ENCODE measurements at regions not wholly inside any gene's neighbourhood (a gene's known extent, or its start where the extent isn't known, plus 50 kb on each side); places are given as distances from the start of the nearest gene placed in this dataset.

DNA sequence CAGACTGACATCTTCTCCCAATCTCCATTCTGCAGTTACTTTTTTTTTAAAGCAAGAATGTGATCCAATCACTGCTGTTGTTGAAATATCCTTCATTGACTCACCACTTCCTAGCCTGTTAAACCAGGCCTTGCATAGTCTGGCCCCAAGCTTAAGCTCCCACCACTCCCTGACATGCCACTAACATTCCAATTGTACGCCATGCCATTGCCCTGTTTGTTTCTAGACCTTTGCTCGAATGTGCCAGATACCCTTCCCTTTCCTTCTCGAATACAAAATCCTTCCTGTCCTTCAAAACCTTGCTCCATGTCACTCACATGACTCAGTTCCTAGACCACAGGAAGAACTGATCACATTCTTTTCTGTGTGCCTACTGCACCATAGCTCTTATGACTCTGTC lies 224.2 kb downstream of the CYRIA start:
- Histone ChIP-seq H3K9me3 (no peaks in the 10 kb centered on the region), H3K4me3 (no peak overlapping the region), H3K27ac (no peak overlapping the region), H3K36me3 (no peaks in the 10 kb centered on the region), H3K4me1 (ENCODE audit: control insufficient read depth in 1 of 2, low read depth in 2 of 2) (no peaks in the 10 kb centered on the region), H3K27me3 (replicated peaks; ENCODE audit: insufficient read depth) (no peaks in the 10 kb centered on the region)
- TF ChIP-seq, protein P1, sequence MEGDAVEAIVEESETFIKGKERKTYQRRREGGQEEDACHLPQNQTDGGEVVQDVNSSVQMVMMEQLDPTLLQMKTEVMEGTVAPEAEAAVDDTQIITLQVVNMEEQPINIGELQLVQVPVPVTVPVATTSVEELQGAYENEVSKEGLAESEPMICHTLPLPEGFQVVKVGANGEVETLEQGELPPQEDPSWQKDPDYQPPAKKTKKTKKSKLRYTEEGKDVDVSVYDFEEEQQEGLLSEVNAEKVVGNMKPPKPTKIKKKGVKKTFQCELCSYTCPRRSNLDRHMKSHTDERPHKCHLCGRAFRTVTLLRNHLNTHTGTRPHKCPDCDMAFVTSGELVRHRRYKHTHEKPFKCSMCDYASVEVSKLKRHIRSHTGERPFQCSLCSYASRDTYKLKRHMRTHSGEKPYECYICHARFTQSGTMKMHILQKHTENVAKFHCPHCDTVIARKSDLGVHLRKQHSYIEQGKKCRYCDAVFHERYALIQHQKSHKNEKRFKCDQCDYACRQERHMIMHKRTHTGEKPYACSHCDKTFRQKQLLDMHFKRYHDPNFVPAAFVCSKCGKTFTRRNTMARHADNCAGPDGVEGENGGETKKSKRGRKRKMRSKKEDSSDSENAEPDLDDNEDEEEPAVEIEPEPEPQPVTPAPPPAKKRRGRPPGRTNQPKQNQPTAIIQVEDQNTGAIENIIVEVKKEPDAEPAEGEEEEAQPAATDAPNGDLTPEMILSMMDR (IDR thresholded peaks at IDR 0.05) = no peak
- ATAC-seq (ENCODE audit: insufficient number of reproducible peaks, low FRiP score, low read depth) (no peak), DNase-seq (ENCODE audit: low spot score) (no peak)

DNA sequence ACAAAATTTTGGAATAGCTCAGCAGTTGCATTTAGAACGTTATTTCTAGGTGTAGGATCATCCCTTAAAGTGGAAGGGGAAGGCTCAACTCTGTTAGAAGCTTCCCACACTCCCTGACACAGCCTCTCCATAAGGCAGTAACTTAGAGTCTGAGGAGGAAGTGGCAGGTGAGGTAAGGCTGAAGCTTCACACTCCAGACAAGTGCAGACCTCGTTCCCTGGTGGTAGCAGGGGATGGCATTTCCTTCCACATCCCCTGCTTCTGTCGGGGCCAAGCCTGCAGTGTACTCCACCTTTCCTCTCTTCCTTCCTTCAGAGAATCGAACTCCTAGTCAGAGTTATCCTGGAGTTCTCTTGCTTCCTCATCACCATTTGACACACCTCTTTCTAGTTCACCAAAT lies 224.7 kb downstream of the CYRIA start:
- Histone ChIP-seq H3K36me3 (no peaks in the 10 kb centered on the region), H3K4me3 (no peak overlapping the region), H3K27ac (no peak overlapping the region), H3K4me1 (ENCODE audit: control insufficient read depth in 1 of 2, low read depth in 2 of 2) (no peaks in the 10 kb centered on the region), H3K27me3 (replicated peaks; ENCODE audit: insufficient read depth) (no peaks in the 10 kb centered on the region), H3K9me3 (no peaks in the 10 kb centered on the region)
- DNase-seq (ENCODE audit: low spot score) = no peak
- no peak for ATAC-seq (ENCODE audit: insufficient number of reproducible peaks, low FRiP score, low read depth)
- TF ChIP-seq, protein P1 (IDR thresholded peaks at IDR 0.05) = no peak

DNA sequence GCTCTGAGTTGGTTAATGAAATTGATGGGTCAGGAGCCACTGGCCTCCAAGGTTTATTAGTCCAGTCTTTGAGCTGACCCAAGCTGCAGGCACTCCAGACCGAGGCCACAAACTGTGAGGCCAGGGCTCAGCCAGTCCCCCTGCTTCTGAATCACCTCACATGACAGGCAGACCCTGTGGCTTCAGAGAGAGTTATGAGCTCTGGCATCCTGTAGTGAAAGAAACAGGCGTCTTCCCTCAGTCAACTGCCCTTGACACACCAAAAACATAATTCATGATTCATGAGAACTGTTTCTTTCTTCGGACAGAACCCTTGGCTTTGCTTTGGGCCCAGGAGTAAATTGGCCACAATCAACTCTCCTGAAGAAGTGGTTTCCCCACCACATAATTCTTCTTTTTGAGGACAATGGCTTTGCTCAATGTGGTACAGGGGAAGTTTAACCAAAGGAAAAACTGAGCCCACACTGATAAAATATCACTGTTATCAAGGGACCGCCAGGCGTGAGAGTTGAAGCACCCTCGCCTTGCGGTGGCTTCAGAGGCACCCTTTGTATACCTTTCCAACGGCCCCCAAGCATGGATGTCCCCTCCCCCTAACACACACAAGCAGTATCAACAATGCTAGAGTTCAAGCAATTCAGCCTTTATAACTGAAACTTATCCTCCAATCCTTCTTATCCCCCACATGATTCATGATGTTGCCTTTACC lies 226.9 kb downstream of the CYRIA start:
- Histone ChIP-seq H3K4me3 (no peak overlapping the region), H3K4me1 (ENCODE audit: control insufficient read depth in 1 of 2, low read depth in 2 of 2) (no peaks in the 10 kb centered on the region), H3K27ac (no peak overlapping the region), H3K27me3 (replicated peaks; ENCODE audit: insufficient read depth) (no peaks in the 10 kb centered on the region), H3K9me3 (no peaks in the 10 kb centered on the region), H3K36me3 (no peaks in the 10 kb centered on the region)
- ATAC-seq (ENCODE audit: insufficient number of reproducible peaks, low FRiP score, low read depth) (no peak), DNase-seq (ENCODE audit: low spot score) (no peak)
- TF ChIP-seq, protein P1 (IDR thresholded peaks at IDR 0.05) = no peak

DNA sequence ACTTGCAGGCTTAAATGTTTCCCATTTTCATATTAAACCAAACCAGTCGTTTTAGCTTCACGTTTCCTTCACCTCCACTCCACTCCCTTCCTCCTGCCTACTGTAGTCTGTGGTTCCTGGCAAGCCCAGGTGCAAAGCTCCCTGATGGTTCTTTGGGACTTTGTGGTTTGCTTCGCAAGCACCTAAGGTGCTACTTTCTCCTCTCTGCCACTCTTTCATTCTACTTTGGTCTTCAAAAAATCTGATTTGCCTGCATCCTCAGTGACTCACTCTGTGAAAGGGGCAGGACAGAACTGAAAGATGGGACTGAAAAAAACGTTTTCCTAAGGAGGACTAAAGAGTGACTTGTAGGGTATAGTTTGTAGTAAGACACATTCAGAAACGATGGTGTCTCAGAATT lies 228.4 kb downstream of the CYRIA start:
- Histone ChIP-seq H3K27me3 (replicated peaks; ENCODE audit: insufficient read depth) (no peaks in the 10 kb centered on the region), H3K36me3 (no peaks in the 10 kb centered on the region)
- ATAC-seq (ENCODE audit: insufficient number of reproducible peaks, low FRiP score, low read depth) = no peak

DNA sequence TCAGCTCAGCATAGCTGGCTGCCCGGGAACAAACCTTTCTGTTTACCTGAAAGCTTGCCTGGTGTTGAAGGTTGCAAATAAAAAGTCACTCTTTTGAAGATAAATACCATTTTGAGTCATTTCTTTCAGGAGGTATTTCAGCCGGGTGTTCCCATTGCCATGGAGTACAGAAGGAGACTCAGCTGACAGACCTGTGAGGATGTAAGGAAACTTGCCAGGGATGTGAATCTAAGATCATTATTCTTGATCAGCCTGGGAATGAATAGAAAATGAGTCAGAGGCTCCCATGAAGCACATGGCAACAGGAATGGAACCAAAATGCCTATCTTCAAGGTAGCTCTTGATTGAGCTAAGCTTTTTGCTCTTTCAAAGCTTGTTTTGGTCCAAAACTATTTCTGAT lies 231.2 kb downstream of the CYRIA start:
- Histone ChIP-seq H3K9me3 (no peaks in the 10 kb centered on the region), H3K27ac (no peak overlapping the region), H3K4me3 (no peak overlapping the region), H3K4me1 (ENCODE audit: control insufficient read depth in 1 of 2, low read depth in 2 of 2) (no peaks in the 10 kb centered on the region), H3K27me3 (replicated peaks; ENCODE audit: insufficient read depth) (no peaks in the 10 kb centered on the region), H3K36me3 (no peaks in the 10 kb centered on the region)
- DNase-seq (ENCODE audit: low spot score) (no peak), ATAC-seq (ENCODE audit: insufficient number of reproducible peaks, low FRiP score, low read depth) (no peak)
- TF ChIP-seq, protein P1 (IDR thresholded peaks at IDR 0.05) = no peak

More for the DNA sequence above, 228.4 kb downstream of the CYRIA start:
- TF ChIP-seq, protein P1 (IDR thresholded peaks at IDR 0.05) = no peak
- H3K9me3 ChIP-seq = no peaks in the 10 kb centered on the region
- no peak overlapping the region for H3K27ac ChIP-seq
- no peaks in the 10 kb centered on the region for H3K4me1 ChIP-seq (ENCODE audit: control insufficient read depth in 1 of 2, low read depth in 2 of 2)
- no peak overlapping the region for H3K4me3 ChIP-seq
- no peak for DNase-seq (ENCODE audit: low spot score)
